ENCODE measurements at regions not wholly inside any gene's neighbourhood (a gene's known extent, or its start where the extent isn't known, plus 50 kb on each side); places are given as distances from the start of the nearest gene placed in this dataset.
"Not testable (repeated sequence)": the region's sequence is repeated elsewhere in the genome, so short reads cannot be mapped to it uniquely, and the experiment has no call there.

- H4K8ac ChIP-seq (ENCODE audit: low read length); H3K4ac ChIP-seq (ENCODE audit: low read depth in 1 of 2, low read length in 2 of 2); H3K18ac ChIP-seq (ENCODE audit: low read depth in 1 of 2, low read length in 2 of 2); H2BK15ac ChIP-seq (ENCODE audit: low read depth, poor library complexity, severe bottlenecking); H3K79me1 ChIP-seq (replicated peaks; ENCODE audit: low read length, poor library complexity, severe bottlenecking); H3K27ac ChIP-seq (ENCODE audit: low read length, poor library complexity, severe bottlenecking); H2AK5ac ChIP-seq (ENCODE audit: low read length, severe bottlenecking); H3K36me3 ChIP-seq (ENCODE audit: control insufficient read depth in 1 of 2, insufficient read depth in 2 of 2, low read depth in 1 of 2, low read length in 2 of 2); H2AFZ ChIP-seq (ENCODE audit: low read depth, low read length); H2BK5ac ChIP-seq (ENCODE audit: low read depth, low read length, poor library complexity, severe bottlenecking); H3K14ac ChIP-seq (ENCODE audit: low read length in 2 of 2); H3K4me1 ChIP-seq (ENCODE audit: control insufficient read depth, insufficient read depth, low read depth, low read length); H3K9me3 ChIP-seq (ENCODE audit: control insufficient read depth, low read length); H2BK120ac ChIP-seq (ENCODE audit: low read depth, low read length); H3K27me3 ChIP-seq (ENCODE audit: control insufficient read depth in 1 of 2, insufficient read depth in 1 of 2, low read length in 2 of 2); DNase-seq; H3K9ac ChIP-seq (ENCODE audit: low read length); H2BK12ac ChIP-seq (ENCODE audit: low read length in 2 of 2); H3K4me3 ChIP-seq (ENCODE audit: insufficient read depth in 1 of 2, low read depth in 1 of 2, low read length in 2 of 2); H3K23ac ChIP-seq (ENCODE audit: low read length in 2 of 2); H3K4me2 ChIP-seq (ENCODE audit: low read length, poor library complexity, severe bottlenecking); H4K91ac ChIP-seq (ENCODE audit: low read length): not testable (repeated sequence)
- 88% methylated on average over 6 of the region's 6 CpGs for WGBS
Observed at GRCh38 chr9:94492125-94492524, 62.8 kb upstream of the PCAT7 start.

- Histone ChIP-seq H2BK120ac (ENCODE audit: low read depth, low read length) (no peak overlapping the region), H3K4me1 (ENCODE audit: control insufficient read depth, insufficient read depth, low read depth, low read length) (no peaks in the 10 kb centered on the region), H3K27me3 (ENCODE audit: control insufficient read depth in 1 of 2, insufficient read depth in 1 of 2, low read length in 2 of 2) (no peaks in the 10 kb centered on the region), H3K23ac (ENCODE audit: low read length in 2 of 2) (no peak overlapping the region), H3K14ac (ENCODE audit: low read length in 2 of 2) (no peak overlapping the region), H2BK5ac (ENCODE audit: low read depth, low read length, poor library complexity, severe bottlenecking) (no peak overlapping the region), H3K9ac (ENCODE audit: low read length) (no peak overlapping the region), H3K4me2 (ENCODE audit: low read length, poor library complexity, severe bottlenecking) (no peak overlapping the region), H2BK15ac (ENCODE audit: low read depth, poor library complexity, severe bottlenecking) (no peak overlapping the region), H3K18ac (ENCODE audit: low read depth in 1 of 2, low read length in 2 of 2) (no peak overlapping the region), H2AFZ (ENCODE audit: low read depth, low read length) (no peak overlapping the region), H4K8ac (ENCODE audit: low read length) (no peak overlapping the region), H4K91ac (ENCODE audit: low read length) (no peak overlapping the region), H2AK5ac (ENCODE audit: low read length, severe bottlenecking) (no peak overlapping the region), H3K4ac (ENCODE audit: low read depth in 1 of 2, low read length in 2 of 2) (no peak overlapping the region), H3K27ac (ENCODE audit: low read length, poor library complexity, severe bottlenecking) (no peak overlapping the region), H3K79me1 (replicated peaks; ENCODE audit: low read length, poor library complexity, severe bottlenecking) (no peaks in the 10 kb centered on the region), H3K4me3 (ENCODE audit: insufficient read depth in 1 of 2, low read depth in 1 of 2, low read length in 2 of 2) (no peak overlapping the region), H2BK12ac (ENCODE audit: low read length in 2 of 2) (no peak overlapping the region), H3K9me3 (ENCODE audit: control insufficient read depth, low read length) (no peaks in the 10 kb centered on the region), H3K36me3 (ENCODE audit: control insufficient read depth in 1 of 2, insufficient read depth in 2 of 2, low read depth in 1 of 2, low read length in 2 of 2) (no peaks in the 10 kb centered on the region)
- 96% methylated on average over 3 of the region's 5 CpGs for WGBS
- DNase-seq, result peak; percentile 1
Observed at GRCh38 chr9:94498801-94499453, 56.0 kb upstream of the PCAT7 start.

- no peak overlapping the region for H3K4me2 ChIP-seq (ENCODE audit: low read length, poor library complexity, severe bottlenecking)
Observed at GRCh38 chr9:94504358-94504757, 50.5 kb upstream of the PCAT7 start.

More at GRCh38 chr9:94504358-94504757, 50.5 kb upstream of the PCAT7 start:
- Histone ChIP-seq H3K27me3 (ENCODE audit: control insufficient read depth in 1 of 2, insufficient read depth in 1 of 2, low read length in 2 of 2) (no peaks in the 10 kb centered on the region), H2BK120ac (ENCODE audit: low read depth, low read length) (no peak overlapping the region), H3K4me1 (ENCODE audit: control insufficient read depth, insufficient read depth, low read depth, low read length) (no peaks in the 10 kb centered on the region), H2BK5ac (ENCODE audit: low read depth, low read length, poor library complexity, severe bottlenecking) (no peak overlapping the region), H2AK5ac (ENCODE audit: low read length, severe bottlenecking) (no peak overlapping the region), H2BK12ac (ENCODE audit: low read length in 2 of 2) (no peak overlapping the region), H3K4ac (ENCODE audit: low read depth in 1 of 2, low read length in 2 of 2) (no peak overlapping the region), H3K4me3 (ENCODE audit: insufficient read depth in 1 of 2, low read depth in 1 of 2, low read length in 2 of 2) (no peak overlapping the region), H3K36me3 (ENCODE audit: control insufficient read depth in 1 of 2, insufficient read depth in 2 of 2, low read depth in 1 of 2, low read length in 2 of 2) (no peaks in the 10 kb centered on the region), H4K8ac (ENCODE audit: low read length) (no peak overlapping the region), H3K27ac (ENCODE audit: low read length, poor library complexity, severe bottlenecking) (no peak overlapping the region), H3K14ac (ENCODE audit: low read length in 2 of 2) (no peak overlapping the region), H3K9ac (ENCODE audit: low read length) (no peak overlapping the region), H4K91ac (ENCODE audit: low read length) (no peak overlapping the region), H2AFZ (ENCODE audit: low read depth, low read length) (no peak overlapping the region), H3K18ac (ENCODE audit: low read depth in 1 of 2, low read length in 2 of 2) (no peak overlapping the region), H3K79me1 (replicated peaks; ENCODE audit: low read length, poor library complexity, severe bottlenecking) (no peaks in the 10 kb centered on the region), H3K9me3 (ENCODE audit: control insufficient read depth, low read length) (no peaks in the 10 kb centered on the region), H2BK15ac (ENCODE audit: low read depth, poor library complexity, severe bottlenecking) (no peak overlapping the region), H3K23ac (ENCODE audit: low read length in 2 of 2) (no peak overlapping the region)
- no peak for DNase-seq
- WGBS, result no CpG with 5 or more reads among the region's 3 CpGs
